ENCODE measurements at regions not wholly inside any gene's neighbourhood (a gene's known extent, or its start where the extent isn't known, plus 50 kb on each side); places are given as distances from the start of the nearest gene placed in this dataset.

- Histone ChIP-seq H4K20me1 (ENCODE audit: insufficient read depth, low read depth, low read length) (no peaks in the 10 kb centered on the region), H3K4me2 (ENCODE audit: low read depth, low read length, poor library complexity, severe bottlenecking) (no peak overlapping the region), H3K79me2 (ENCODE audit: low read length) (no peaks in the 10 kb centered on the region), H3K9me2 (replicated peaks; ENCODE audit: insufficient read depth, low read length) (no peaks in the 10 kb centered on the region), H3K4me3 (ENCODE audit: low read length) (no peak overlapping the region), H3K9me3 (ENCODE audit: low read length) (no peaks in the 10 kb centered on the region), H3K9ac (ENCODE audit: low read length) (no peak overlapping the region), H3K36me3 (ENCODE audit: insufficient read depth, low read length) (no peaks in the 10 kb centered on the region), H3K27ac (ENCODE audit: low read length) (no peak overlapping the region), H3K4me1 (ENCODE audit: low read length) (peaks cover 12% of the 10 kb centered on the region), H3K27me3 (ENCODE audit: low read length) (no peaks in the 10 kb centered on the region), H2AFZ (ENCODE audit: low read length) (no peak overlapping the region)
- DNase-seq = no peak
Measured at GRCh38 chrX:40158036-40158706, 60.4 kb upstream of the BCOR start.

GRCh38 chrX:40157228-40158035, 59.7 kb upstream of the BCOR start:
- no peaks in the 10 kb centered on the region for H3K9me3 ChIP-seq (ENCODE audit: low read length)
- H3K9me2 ChIP-seq (replicated peaks; ENCODE audit: insufficient read depth, low read length) = no peaks in the 10 kb centered on the region
- H3K36me3 ChIP-seq (ENCODE audit: insufficient read depth, low read length) = no peaks in the 10 kb centered on the region
- H3K4me3 ChIP-seq (ENCODE audit: low read length) = no peak overlapping the region
- no peak overlapping the region for H2AFZ ChIP-seq (ENCODE audit: low read length)
- H3K9ac ChIP-seq (ENCODE audit: low read length) = no peak overlapping the region
- H3K79me2 ChIP-seq (ENCODE audit: low read length) = no peaks in the 10 kb centered on the region
- no peaks in the 10 kb centered on the region for H3K27me3 ChIP-seq (ENCODE audit: low read length)
- DNase-seq = no peak
- no peak overlapping the region for H3K4me2 ChIP-seq (ENCODE audit: low read depth, low read length, poor library complexity, severe bottlenecking)
- H3K4me1 ChIP-seq (ENCODE audit: low read length) = peaks cover 13% of the 10 kb centered on the region
- no peaks in the 10 kb centered on the region for H4K20me1 ChIP-seq (ENCODE audit: insufficient read depth, low read depth, low read length)
- H3K27ac ChIP-seq (ENCODE audit: low read length) = no peak overlapping the region

- Histone ChIP-seq H4K20me1 (ENCODE audit: insufficient read depth, low read depth, low read length) (no peaks in the 10 kb centered on the region), H3K4me1 (ENCODE audit: low read length) (peaks cover 13% of the 10 kb centered on the region), H3K9ac (ENCODE audit: low read length) (no peak overlapping the region), H3K9me2 (replicated peaks; ENCODE audit: insufficient read depth, low read length) (no peaks in the 10 kb centered on the region), H3K4me3 (ENCODE audit: low read length) (no peak overlapping the region), H3K4me2 (ENCODE audit: low read depth, low read length, poor library complexity, severe bottlenecking) (no peak overlapping the region), H3K36me3 (ENCODE audit: insufficient read depth, low read length) (no peaks in the 10 kb centered on the region), H3K27me3 (ENCODE audit: low read length) (no peaks in the 10 kb centered on the region), H3K9me3 (ENCODE audit: low read length) (no peaks in the 10 kb centered on the region), H2AFZ (ENCODE audit: low read length) (no peak overlapping the region), H3K79me2 (ENCODE audit: low read length) (no peaks in the 10 kb centered on the region), H3K27ac (ENCODE audit: low read length) (no peak overlapping the region)
- no peak for DNase-seq
Measured at GRCh38 chrX:40156470-40157227, 58.9 kb upstream of the BCOR start.

- peaks cover 13% of the 10 kb centered on the region for H3K4me1 ChIP-seq (ENCODE audit: low read length)
- no peaks in the 10 kb centered on the region for H3K9me2 ChIP-seq (replicated peaks; ENCODE audit: insufficient read depth, low read length)
- no peaks in the 10 kb centered on the region for H3K27me3 ChIP-seq (ENCODE audit: low read length)
- no peak overlapping the region for H3K4me2 ChIP-seq (ENCODE audit: low read depth, low read length, poor library complexity, severe bottlenecking)
- no peaks in the 10 kb centered on the region for H4K20me1 ChIP-seq (ENCODE audit: insufficient read depth, low read depth, low read length)
- no peak overlapping the region for H3K27ac ChIP-seq (ENCODE audit: low read length)
- H3K36me3 ChIP-seq (ENCODE audit: insufficient read depth, low read length) = no peaks in the 10 kb centered on the region
- DNase-seq = no peak
- no peak overlapping the region for H3K9ac ChIP-seq (ENCODE audit: low read length)
- no peaks in the 10 kb centered on the region for H3K9me3 ChIP-seq (ENCODE audit: low read length)
- no peaks in the 10 kb centered on the region for H3K79me2 ChIP-seq (ENCODE audit: low read length)
- no peak overlapping the region for H3K4me3 ChIP-seq (ENCODE audit: low read length)
- no peak overlapping the region for H2AFZ ChIP-seq (ENCODE audit: low read length)
Measured at GRCh38 chrX:40155589-40156469, 58.1 kb upstream of the BCOR start.

GRCh38 chrX:40154853-40155588, 57.3 kb upstream of the BCOR start:
- H3K36me3 ChIP-seq (ENCODE audit: insufficient read depth, low read length) = no peaks in the 10 kb centered on the region
- no peaks in the 10 kb centered on the region for H4K20me1 ChIP-seq (ENCODE audit: insufficient read depth, low read depth, low read length)
- H2AFZ ChIP-seq (ENCODE audit: low read length) = no peak overlapping the region
- H3K27ac ChIP-seq (ENCODE audit: low read length) = no peak overlapping the region
- no peaks in the 10 kb centered on the region for H3K9me3 ChIP-seq (ENCODE audit: low read length)
- peak overlapping the region; percentile 64 for H3K4me2 ChIP-seq (ENCODE audit: low read depth, low read length, poor library complexity, severe bottlenecking)
- H3K79me2 ChIP-seq (ENCODE audit: low read length) = no peaks in the 10 kb centered on the region
- H3K9me2 ChIP-seq (replicated peaks; ENCODE audit: insufficient read depth, low read length) = no peaks in the 10 kb centered on the region
- peak overlapping the region; percentile 25; the same call in 1 of the 2 replicates for H3K4me3 ChIP-seq (ENCODE audit: low read length)
- H3K4me1 ChIP-seq (ENCODE audit: low read length) = peaks cover 13% of the 10 kb centered on the region
- no peaks in the 10 kb centered on the region for H3K27me3 ChIP-seq (ENCODE audit: low read length)
- H3K9ac ChIP-seq (ENCODE audit: low read length) = no peak overlapping the region
- DNase-seq = no peak

GRCh38 chrX:40154250-40154852, 56.6 kb upstream of the BCOR start:
- no peak overlapping the region for H2AFZ ChIP-seq (ENCODE audit: low read length)
- no peaks in the 10 kb centered on the region for H3K79me2 ChIP-seq (ENCODE audit: low read length)
- no peaks in the 10 kb centered on the region for H3K27me3 ChIP-seq (ENCODE audit: low read length)

More at GRCh38 chrX:40154250-40154852, 56.6 kb upstream of the BCOR start:
- Histone ChIP-seq H4K20me1 (ENCODE audit: insufficient read depth, low read depth, low read length) (no peaks in the 10 kb centered on the region), H3K27ac (ENCODE audit: low read length) (no peak overlapping the region), H3K9me2 (replicated peaks; ENCODE audit: insufficient read depth, low read length) (no peaks in the 10 kb centered on the region), H3K36me3 (ENCODE audit: insufficient read depth, low read length) (no peaks in the 10 kb centered on the region), H3K9me3 (ENCODE audit: low read length) (no peaks in the 10 kb centered on the region), H3K4me3 (ENCODE audit: low read length) (peak overlapping the region; percentile 25; the same call in 1 of the 2 replicates), H3K4me2 (ENCODE audit: low read depth, low read length, poor library complexity, severe bottlenecking) (peak overlapping the region; percentile 64), H3K4me1 (ENCODE audit: low read length) (peaks cover 13% of the 10 kb centered on the region), H3K9ac (ENCODE audit: low read length) (no peak overlapping the region)
- DNase-seq = no peak

All from Karpas-422 (cell line).